H9 (cell line): ENCODE measurements at regions not wholly inside any gene's neighbourhood (a gene's known extent, or its start where the extent isn't known, plus 50 kb on each side); places are given as distances from the start of the nearest gene placed in this dataset.

Experiments used
- DNase-seq: peaks from one replicate; pipeline ENCODE4 v3.0.0-alpha.2; 2017
- H2AFZ ChIP-seq: one replicate; pipeline ENCODE4 v1.6.1; 2013; ENCODE audit warnings: mild to moderate bottlenecking, low read length, control low read depth, moderate library complexity
- H2AK5ac ChIP-seq: 2 replicates; pipeline ENCODE4 v1.6.1; 2013; ENCODE audit warnings: low read length, control low read depth, mixed read lengths; ENCODE audit not compliant: insufficient read length
- H2BK120ac ChIP-seq: one replicate; pipeline ENCODE4 v1.6.1; 2013; ENCODE audit warnings: low read depth, mild to moderate bottlenecking, low read length, control low read depth, inconsistent platforms; ENCODE audit not compliant: poor library complexity, severe bottlenecking
- H2BK12ac ChIP-seq: 2 replicates; pipeline ENCODE4 v1.6.1; 2013; ENCODE audit warnings: low read length, control low read depth, mixed read lengths, low read depth; ENCODE audit not compliant: insufficient read length
- H2BK15ac ChIP-seq: 2 replicates; pipeline ENCODE4 v1.6.1; 2013; ENCODE audit warnings: low read depth, low read length, control low read depth
- H2BK20ac ChIP-seq: one replicate; pipeline ENCODE4 v1.6.1; 2013; ENCODE audit warnings: low read depth, mild to moderate bottlenecking, low read length, control low read depth, inconsistent platforms; ENCODE audit not compliant: poor library complexity, severe bottlenecking
- H2BK5ac ChIP-seq: 2 replicates; pipeline ENCODE4 v1.6.1; 2013; ENCODE audit warnings: low read length, control low read depth, mixed read lengths; ENCODE audit not compliant: insufficient read length
- H3K14ac ChIP-seq: 2 replicates; pipeline ENCODE4 v1.6.1; 2013; ENCODE audit warnings: low read length, control low read depth; ENCODE audit not compliant: insufficient read depth
- H3K18ac ChIP-seq: 2 replicates; pipeline ENCODE4 v1.6.1; 2013; ENCODE audit warnings: low read depth, mild to moderate bottlenecking, mixed read lengths, low read length, control low read depth; ENCODE audit not compliant: insufficient read length
- H3K23ac ChIP-seq: 2 replicates; pipeline ENCODE4 v1.6.1; 2013; ENCODE audit warnings: low read length, control low read depth, mixed read lengths, low read depth; ENCODE audit not compliant: insufficient read length
- H3K23me2 ChIP-seq: 2 replicates; pipeline ENCODE4 v1.6.1; 2013; ENCODE audit warnings: low read depth, mild to moderate bottlenecking, mixed read lengths, low read length, control low read depth; ENCODE audit not compliant: insufficient read length, poor library complexity, severe bottlenecking
- H3K27ac ChIP-seq: 2 replicates; pipeline ENCODE4 v1.5.1; 2013; ENCODE audit warnings: low read length, control low read depth, mixed read lengths, low read depth; ENCODE audit not compliant: insufficient read length
- H3K27me3 ChIP-seq: 2 replicates; pipeline ENCODE4 v1.6.1; 2013; ENCODE audit warnings: low read length, control low read depth, inconsistent platforms; ENCODE audit not compliant: insufficient read depth
- H3K4ac ChIP-seq: 2 replicates; pipeline ENCODE4 v1.6.1; 2013; ENCODE audit warnings: low read depth, mild to moderate bottlenecking, control low read depth, inconsistent platforms, low read length, moderate library complexity
- H3K4me1 ChIP-seq: 2 replicates; pipeline ENCODE4 v1.6.1; 2013; ENCODE audit warnings: low read length, control low read depth, inconsistent platforms; ENCODE audit not compliant: insufficient read depth
- H3K4me2 ChIP-seq: 2 replicates; pipeline ENCODE4 v1.6.1; 2013; ENCODE audit warnings: low read length, control low read depth, mixed read lengths; ENCODE audit not compliant: insufficient read length, insufficient read depth
- H3K56ac ChIP-seq: 2 replicates; pipeline ENCODE4 v1.6.1; 2013; ENCODE audit warnings: low read depth, mild to moderate bottlenecking, mixed read lengths, low read length, control low read depth; ENCODE audit not compliant: insufficient read length
- H3K79me1 ChIP-seq: 2 replicates; pipeline ENCODE4 v1.6.1; 2013; ENCODE audit warnings: low read depth, mild to moderate bottlenecking, moderate library complexity, low read length, control low read depth, inconsistent platforms; ENCODE audit not compliant: insufficient read depth, poor library complexity, severe bottlenecking
- H3K79me2 ChIP-seq: 2 replicates; pipeline ENCODE4 v1.6.1; 2013; ENCODE audit warnings: low read length, control low read depth, inconsistent platforms; ENCODE audit not compliant: insufficient read depth
- H3K9ac ChIP-seq: 2 replicates; pipeline ENCODE4 v1.6.1; 2013; ENCODE audit warnings: low read length, control low read depth, mixed read lengths; ENCODE audit not compliant: insufficient read length; ENCODE audit errors: extremely low read depth
- H3K9me3 ChIP-seq: one replicate; pipeline ENCODE4 v1.6.1; 2013; ENCODE audit warnings: low read depth, low read length, inconsistent platforms; ENCODE audit not compliant: control insufficient read depth
- H3T11ph ChIP-seq: one replicate; pipeline ENCODE4 v1.6.1; 2013; ENCODE audit warnings: mild to moderate bottlenecking, low read length, control low read depth, inconsistent platforms
- H4K20me1 ChIP-seq: one replicate; pipeline ENCODE4 v1.6.1; 2013; ENCODE audit not compliant: control insufficient read depth, insufficient read length, insufficient read depth
- H4K5ac ChIP-seq: 2 replicates; pipeline ENCODE4 v1.6.1; 2013; ENCODE audit warnings: low read depth, mild to moderate bottlenecking, mixed read lengths, low read length, control low read depth; ENCODE audit not compliant: insufficient read length
- H4K8ac ChIP-seq: replicated peaks from 2 replicates; pipeline ENCODE4 v1.6.1; 2013; ENCODE audit warnings: low read length, control low read depth, mixed read lengths, low read depth; ENCODE audit not compliant: insufficient read length
- H4K91ac ChIP-seq: 2 replicates; pipeline ENCODE4 v1.6.1; 2013; ENCODE audit warnings: low read depth, mild to moderate bottlenecking, moderate library complexity, mixed read lengths, low read length, control low read depth; ENCODE audit not compliant: insufficient read length
- H3K27ac Mint-ChIP-seq, 3 experiments: 2 replicates in 2 of 3; 3 replicates in 1 of 3; pipeline ENCODE4 v1.8.0; 2020 to 2021; ENCODE audit warnings: mixed read lengths in 3 of 3, mild to moderate bottlenecking in 1 of 3, moderate library complexity in 1 of 3
- H3K27me3 Mint-ChIP-seq: 2 replicates; pipeline ENCODE4 v1.8.0; 2021; ENCODE audit warnings: low read depth, mild to moderate bottlenecking, moderate library complexity, mixed read lengths
- H3K36me3 Mint-ChIP-seq, 3 experiments: 2 replicates in 2 of 3; 3 replicates in 1 of 3; pipeline ENCODE4 v1.8.0; 2020 to 2021; ENCODE audit warnings: low read depth in 3 of 3, mixed read lengths in 3 of 3; ENCODE audit not compliant: insufficient read depth in 1 of 3
- H3K4me1 Mint-ChIP-seq, 2 experiments: 2 replicates each; pipeline ENCODE4 v1.8.0; 2020; ENCODE audit warnings: mixed read lengths in 2 of 2
- H3K4me3 Mint-ChIP-seq, 2 experiments: 2 replicates in 1 of 2; 3 replicates in 1 of 2; pipeline ENCODE4 v1.8.0; 2020 to 2021; ENCODE audit warnings: mild to moderate bottlenecking in 2 of 2, mixed read lengths in 2 of 2, moderate library complexity in 1 of 2
- H3K9me3 Mint-ChIP-seq, 2 experiments: 2 replicates in 1 of 2; 3 replicates in 1 of 2; pipeline ENCODE4 v1.8.0; 2020; ENCODE audit warnings: mild to moderate bottlenecking in 2 of 2, mixed read lengths in 2 of 2, moderate library complexity in 1 of 2
- CTCF ChIP-seq: fragments of 200-600 bp; sonication (generic); conservative IDR thresholded peaks from 3 replicates; pipeline ENCODE4 v1.8.0; 2021; ENCODE audit warnings: antibody characterized with exemption, mild to moderate bottlenecking
- WGBS: extraction: QIAGEN DNeasy Blood & Tissue Kit; methylation state at CpG from one replicate; pipeline ENCODE4 v1.1.7; 2013; ENCODE audit warnings: missing lambda C conversion rate, low lambda C conversion rate, mixed read lengths; ENCODE audit not compliant: insufficient read length; ENCODE audit errors: extremely low coverage; 5-methylcytosine and 5-hydroxymethylcytosine counted together

- no peaks in the 10 kb centered on the region for H3K23me2 ChIP-seq
- Mint-ChIP-seq H3K36me3 (no peaks in the 10 kb centered on the region), H3K9me3 (no peaks in the 10 kb centered on the region), H3K27ac (no peak overlapping the region; a peak in 1 of 7 replicates), H3K4me1 (peaks cover 11% of the 10 kb centered on the region in 2 experiments), H3K4me3 (no peak overlapping the region), H3K27me3 (no peaks in the 10 kb centered on the region)
- H3K27me3 ChIP-seq: no peaks in the 10 kb centered on the region
- H3K56ac ChIP-seq: no peak overlapping the region
- no peak overlapping the region for H2AK5ac ChIP-seq
- no peak for DNase-seq
- H3K9ac ChIP-seq: no peak overlapping the region
- no peak for TF ChIP-seq CTCF
- H2BK5ac ChIP-seq: no peak overlapping the region
- no peak overlapping the region for H3K14ac ChIP-seq
- no peak overlapping the region for H4K91ac ChIP-seq
- no peak overlapping the region for H4K5ac ChIP-seq
- H4K20me1 ChIP-seq: no peaks in the 10 kb centered on the region
- H3K79me2 ChIP-seq: no peaks in the 10 kb centered on the region
- no peak overlapping the region for H3T11ph ChIP-seq
- WGBS: no CpG with 5 or more reads among the region's 3 CpGs
- no peak overlapping the region for H2AFZ ChIP-seq
- no peak overlapping the region for H2BK120ac ChIP-seq
- H3K18ac ChIP-seq: no peak overlapping the region
- no peak overlapping the region for H4K8ac ChIP-seq
- H2BK15ac ChIP-seq: no peak overlapping the region
- no peak overlapping the region for H3K27ac ChIP-seq
- no peak overlapping the region for H3K4ac ChIP-seq
- no peaks in the 10 kb centered on the region for H3K79me1 ChIP-seq
- H3K4me2 ChIP-seq: no peak overlapping the region
- H3K4me1 ChIP-seq: no peaks in the 10 kb centered on the region
- no peaks in the 10 kb centered on the region for H3K9me3 ChIP-seq
- no peak overlapping the region for H2BK12ac ChIP-seq
- H2BK20ac ChIP-seq: no peak overlapping the region
- no peak overlapping the region for H3K23ac ChIP-seq
Measured at GRCh38 chr7:3217166-3217565, 83.9 kb upstream of the SDK1 start.
